ENCODE measurements at regions not wholly inside any gene's neighbourhood (a gene's known extent, or its start where the extent isn't known, plus 50 kb on each side); places are given as distances from the start of the nearest gene placed in this dataset.

GRCh38 chr5:17805227-17805825 is 171.1 kb downstream of the TAF11L14 start:
- TF ChIP-seq MTA1 (CRISPR knock-in tag; IDR thresholded peaks at IDR 0.05; ENCODE audit: borderline replicate concordance) (no peak), ZNF12 (CRISPR knock-in tag; IDR thresholded peaks at IDR 0.05) (no peak), IRF2 (CRISPR knock-in tag; IDR thresholded peaks at IDR 0.05) (no peak)

Measured in HepG2 (cell line).